Thyroid gland (tissue), 4 donors: ENCODE measurements at regions not wholly inside any gene's neighbourhood (a gene's known extent, or its start where the extent isn't known, plus 50 kb on each side); places are given as distances from the start of the nearest gene placed in this dataset.
"Not testable (repeated sequence)": the region's sequence is repeated elsewhere in the genome, so short reads cannot be mapped to it uniquely, and the experiment has no call there.

Experiments
- DNase-seq, 2 donors: peaks; one replicate each; pipeline ENCODE4 v3.0.0-alpha.2; 2019
- H3K27ac ChIP-seq, 3 donors: fragments of 200-600 bp; sonication (generic); 1 replicate in 2 of 3; 2 replicates in 1 of 3; pipeline ENCODE4 v1.5.1; 2016 to 2019; ENCODE audit warnings: mild to moderate bottlenecking in 1 of 3, moderate library complexity in 1 of 3
- H3K27me3 ChIP-seq: fragments of 200-600 bp; sonication (generic); one replicate; pipeline ENCODE4 v1.5.1; 2019
- H3K36me3 ChIP-seq, 2 donors: fragments of 200-600 bp; sonication (generic); one replicate each; pipeline ENCODE4 v1.5.1; 2016 to 2019
- H3K4me1 ChIP-seq, 2 donors: fragments of 200-600 bp; sonication (generic); one replicate each; pipeline ENCODE4 v1.5.1; 2017 to 2019
- H3K4me3 ChIP-seq, 3 donors: fragments of 200-600 bp; sonication (generic); replicated peaks in 1 of 3; 1 replicate in 2 of 3; 2 replicates in 1 of 3; pipeline ENCODE4 v1.5.1; 2016; ENCODE audit warnings: mild to moderate bottlenecking in 1 of 3
- H3K9me3 ChIP-seq: fragments of 200-600 bp; sonication (generic); one replicate; pipeline ENCODE4 v1.5.1; 2017
- POLR2A ChIP-seq, 2 donors: fragments of 450-650 bp; IDR thresholded peaks; one replicate each; pipeline ENCODE4 v1.6.1; 2017; ENCODE audit warnings: antibody characterized with exemption in 2 of 2, mild to moderate bottlenecking in 2 of 2, moderate library complexity in 1 of 2
- WGBS, 2 donors: methylation state at CpG; one replicate each; pipeline ENCODE4 v1.1.5; 2017; 5-methylcytosine and 5-hydroxymethylcytosine counted together
- intact Hi-C: fragments of 100-400 bp; cut with DNase I; formaldehyde crosslinking; loops from one replicate; pipeline ENCODE4 v1.15.1; 2023
- TF ChIP-seq, protein P1 (sequence below), 6 experiments: fragments of 200-600 bp in 3 of 6; fragments of 450-650 bp in 3 of 6; sonication (generic) in 3 of 6; IDR thresholded peaks; one replicate each; pipeline ENCODE4 v1.5.1; 2016 to 2019; ENCODE audit warnings: antibody characterized with exemption in 6 of 6, mild to moderate bottlenecking in 2 of 6, inconsistent platforms in 1 of 6, moderate library complexity in 1 of 6

DNA sequence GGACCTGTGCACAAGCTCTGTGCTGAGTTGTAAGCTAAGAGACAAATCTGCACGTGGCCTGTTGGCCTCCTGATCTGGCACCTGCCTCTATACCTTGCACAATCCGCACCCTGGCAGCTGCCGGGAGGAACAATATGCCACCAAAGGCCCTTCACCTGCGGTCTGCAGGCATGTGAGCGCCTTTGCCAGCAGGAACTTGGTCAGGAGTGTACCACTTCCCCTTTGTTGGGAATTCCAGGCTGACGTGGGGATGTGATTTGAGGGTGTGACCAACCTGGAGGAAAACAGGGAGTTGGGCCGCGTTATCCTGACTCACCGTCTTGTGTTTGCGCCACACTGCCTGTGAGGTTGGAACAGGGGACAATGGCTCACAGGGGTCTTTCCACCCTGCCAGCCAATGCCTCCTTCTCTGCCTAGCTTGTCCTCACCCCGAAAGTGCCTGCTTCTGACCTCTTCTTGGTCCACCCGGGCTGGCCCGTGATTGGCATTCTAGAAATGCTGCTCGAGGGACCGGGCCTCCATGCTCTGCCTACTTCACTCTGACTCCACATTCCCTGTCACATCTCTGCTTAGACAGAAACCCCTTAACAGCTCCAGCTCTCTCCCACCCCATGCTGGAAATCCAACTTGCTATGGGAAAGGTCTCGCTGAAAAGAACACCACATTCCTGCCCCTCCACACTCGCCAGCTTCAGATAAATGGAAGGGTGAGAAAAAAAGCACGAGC is 67.1 kb upstream of the MAP4K4 start:
- no peaks in the 10 kb centered on the region for H3K9me3 ChIP-seq
- WGBS, 2 donors: 86 to 87% methylated on average over 17 to 18 of the region's 18 CpGs
- intact Hi-C loops: no loop called here
- no peak for TF ChIP-seq POLR2A (IDR thresholded peaks at IDR 0.05)
- TF ChIP-seq, protein P1, sequence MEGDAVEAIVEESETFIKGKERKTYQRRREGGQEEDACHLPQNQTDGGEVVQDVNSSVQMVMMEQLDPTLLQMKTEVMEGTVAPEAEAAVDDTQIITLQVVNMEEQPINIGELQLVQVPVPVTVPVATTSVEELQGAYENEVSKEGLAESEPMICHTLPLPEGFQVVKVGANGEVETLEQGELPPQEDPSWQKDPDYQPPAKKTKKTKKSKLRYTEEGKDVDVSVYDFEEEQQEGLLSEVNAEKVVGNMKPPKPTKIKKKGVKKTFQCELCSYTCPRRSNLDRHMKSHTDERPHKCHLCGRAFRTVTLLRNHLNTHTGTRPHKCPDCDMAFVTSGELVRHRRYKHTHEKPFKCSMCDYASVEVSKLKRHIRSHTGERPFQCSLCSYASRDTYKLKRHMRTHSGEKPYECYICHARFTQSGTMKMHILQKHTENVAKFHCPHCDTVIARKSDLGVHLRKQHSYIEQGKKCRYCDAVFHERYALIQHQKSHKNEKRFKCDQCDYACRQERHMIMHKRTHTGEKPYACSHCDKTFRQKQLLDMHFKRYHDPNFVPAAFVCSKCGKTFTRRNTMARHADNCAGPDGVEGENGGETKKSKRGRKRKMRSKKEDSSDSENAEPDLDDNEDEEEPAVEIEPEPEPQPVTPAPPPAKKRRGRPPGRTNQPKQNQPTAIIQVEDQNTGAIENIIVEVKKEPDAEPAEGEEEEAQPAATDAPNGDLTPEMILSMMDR (IDR thresholded peaks at IDR 0.05): no peak
- no peaks in the 10 kb centered on the region for H3K27me3 ChIP-seq
- no peaks in the 10 kb centered on the region for H3K4me1 ChIP-seq
- no peak overlapping the region for H3K27ac ChIP-seq
- H3K4me3 ChIP-seq: no peak overlapping the region
- DNase-seq: no peak
- H3K36me3 ChIP-seq: no peaks in the 10 kb centered on the region

DNA sequence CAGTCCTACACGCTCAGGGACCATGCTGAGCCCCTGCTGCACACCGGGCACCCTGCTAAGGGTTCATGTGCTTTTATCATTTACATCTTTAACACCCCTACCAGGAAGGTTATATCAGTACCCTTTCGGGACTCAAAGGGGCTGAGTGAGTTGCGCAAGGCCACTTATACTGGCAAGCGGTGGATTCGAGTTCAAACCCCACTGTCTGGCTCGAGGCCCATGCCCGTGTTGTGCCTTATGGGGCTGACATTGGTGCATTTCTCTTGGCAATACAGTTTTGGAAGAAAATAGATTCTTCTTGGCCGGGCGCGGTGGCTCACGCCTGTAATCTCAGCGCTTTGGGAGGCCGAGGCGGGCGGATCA is 69.5 kb upstream of the MAP4K4 start:
- TF ChIP-seq POLR2A (IDR thresholded peaks at IDR 0.05): no peak
- TF ChIP-seq, protein P1 (IDR thresholded peaks at IDR 0.05): no peak
- no peaks in the 10 kb centered on the region for H3K27me3 ChIP-seq
- H3K4me3 ChIP-seq: no peak overlapping the region
- no peaks in the 10 kb centered on the region for H3K4me1 ChIP-seq
- H3K27ac ChIP-seq: no peak overlapping the region
- H3K9me3 ChIP-seq: no peaks in the 10 kb centered on the region
- intact Hi-C loops: no loop called here
- DNase-seq: no peak
- no peaks in the 10 kb centered on the region for H3K36me3 ChIP-seq
- 93 to 97% methylated on average over 16 of the region's 16 CpGs for WGBS, 2 donors

DNA sequence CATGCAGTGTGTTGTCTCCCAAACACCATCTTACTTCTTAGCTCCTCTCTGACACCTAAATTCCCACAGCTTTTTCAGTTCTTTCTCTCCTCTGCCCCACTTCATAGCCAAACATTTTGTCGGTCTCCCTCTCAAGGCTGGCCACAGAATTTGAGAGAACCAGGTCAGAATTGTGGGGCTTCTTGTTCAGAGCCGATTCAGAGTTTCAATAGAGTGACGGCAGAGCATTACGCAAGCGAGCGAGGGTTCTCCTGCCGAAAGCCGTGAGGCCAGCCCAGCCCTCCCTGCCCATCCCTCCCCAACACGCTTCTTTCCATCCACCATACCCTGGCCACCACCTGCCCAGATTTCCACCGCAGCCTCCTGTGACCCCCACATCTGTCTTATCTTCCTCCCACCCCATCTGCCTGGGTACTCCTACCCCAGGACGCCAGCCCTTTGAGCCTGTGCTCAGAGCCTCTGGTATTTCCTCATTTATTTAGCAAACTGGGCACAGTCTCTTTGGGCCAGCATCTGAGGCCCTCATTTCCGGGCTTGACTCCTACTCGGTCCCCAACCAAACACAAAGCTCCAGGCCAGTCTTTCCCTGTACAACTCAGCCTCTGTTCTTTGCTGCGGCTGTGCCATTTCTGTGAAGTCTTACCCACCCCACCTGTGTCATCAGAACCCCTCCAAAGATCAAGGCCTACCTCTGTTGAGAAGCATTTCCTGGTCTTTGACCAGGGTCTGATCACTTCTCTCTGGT is 70.0 kb upstream of the MAP4K4 start:
- no peaks in the 10 kb centered on the region for H3K27me3 ChIP-seq
- intact Hi-C loops: no loop called here
- no peaks in the 10 kb centered on the region for H3K36me3 ChIP-seq
- no peak for DNase-seq
- no peaks in the 10 kb centered on the region for H3K4me1 ChIP-seq
- WGBS, 2 donors: 92 to 97% methylated on average over 14 of the region's 14 CpGs
- no peaks in the 10 kb centered on the region for H3K9me3 ChIP-seq
- no peak for TF ChIP-seq POLR2A (IDR thresholded peaks at IDR 0.05)
- TF ChIP-seq, protein P1 (IDR thresholded peaks at IDR 0.05): no peak
- H3K4me3 ChIP-seq: no peak overlapping the region
- H3K27ac ChIP-seq: no peak overlapping the region

DNA sequence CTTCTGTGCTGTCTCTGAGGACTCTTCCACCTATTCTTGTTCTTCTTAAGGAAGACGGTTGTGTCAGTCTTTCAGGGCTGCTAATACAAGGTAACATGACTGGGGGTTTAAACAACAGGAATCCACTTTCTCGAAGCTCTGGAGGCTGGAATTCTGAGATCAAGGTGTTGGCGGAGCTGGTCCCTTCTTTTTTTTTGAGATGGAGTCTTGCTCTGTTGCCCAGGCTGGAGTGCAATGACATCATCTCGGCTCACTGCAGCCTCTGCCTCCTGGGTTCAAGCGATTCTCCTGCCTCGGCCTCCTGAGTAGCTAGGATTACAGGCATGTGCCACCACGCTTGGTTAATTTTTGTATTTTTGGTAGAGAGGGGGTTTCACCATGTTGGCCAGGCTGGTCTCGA is 71.7 kb upstream of the MAP4K4 start:
- 90 to 97% methylated on average over 8 of the region's 8 CpGs for WGBS, 2 donors
- DNase-seq, H3K27me3 ChIP-seq, H3K4me3 ChIP-seq, intact Hi-C loops, H3K4me1 ChIP-seq, H3K9me3 ChIP-seq, H3K27ac ChIP-seq, H3K36me3 ChIP-seq: not testable (repeated sequence)

DNA sequence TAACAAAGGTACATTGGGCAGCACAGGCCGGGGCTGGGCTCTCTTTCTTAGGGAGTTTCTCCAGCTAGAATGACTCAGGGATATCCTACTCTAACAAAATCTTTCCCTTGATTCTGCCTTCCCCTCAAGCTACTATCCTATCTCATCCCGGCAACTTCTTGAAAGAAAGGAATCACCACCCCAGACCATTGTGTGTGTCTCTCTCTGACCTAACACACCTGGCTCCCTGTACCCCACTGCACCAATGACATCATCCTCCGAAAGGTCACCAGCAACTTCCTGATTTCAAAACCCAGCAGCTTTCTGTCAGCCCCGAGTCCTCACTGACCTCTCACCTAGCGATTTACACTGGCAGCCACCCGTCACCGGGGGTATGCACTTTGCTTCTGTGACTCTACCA is 72.1 kb upstream of the MAP4K4 start:
- H3K4me1 ChIP-seq: no peaks in the 10 kb centered on the region
- no peaks in the 10 kb centered on the region for H3K27me3 ChIP-seq
- intact Hi-C loops: no loop called here
- no peaks in the 10 kb centered on the region for H3K36me3 ChIP-seq
- DNase-seq: no peak
- no peak overlapping the region for H3K4me3 ChIP-seq
- no peaks in the 10 kb centered on the region for H3K9me3 ChIP-seq
- no peak overlapping the region for H3K27ac ChIP-seq
- TF ChIP-seq, protein P1 (IDR thresholded peaks at IDR 0.05): no peak
- no peak for TF ChIP-seq POLR2A (IDR thresholded peaks at IDR 0.05)
- WGBS, 2 donors: 81 to 82% methylated on average over 7 of the region's 7 CpGs
